K562 (cell line): ENCODE measurements at regions not wholly inside any gene's neighbourhood (a gene's known extent, or its start where the extent isn't known, plus 50 kb on each side); places are given as distances from the start of the nearest gene placed in this dataset.

Source experiments
- ATF7 ChIP-seq: fragments of 450-650 bp; IDR thresholded peaks from 2 replicates; pipeline ENCODE4 v1.7.1; 2014; ENCODE audit warnings: mild to moderate bottlenecking, moderate library complexity
- CXXC5 ChIP-seq: fragments of 250-450 bp; sonication (Bioruptor Pico); IDR thresholded peaks from 2 replicates; pipeline ENCODE4 v1.8.0; 2022; ENCODE audit warnings: inconsistent platforms, mild to moderate bottlenecking, moderate library complexity
- E2F8 ChIP-seq: fragments of 450-650 bp; IDR thresholded peaks from 2 replicates; pipeline ENCODE4 v1.7.1; 2018; ENCODE audit warnings: mild to moderate bottlenecking, low read depth; ENCODE audit not compliant: partially characterized antibody
- MBD2 ChIP-seq: sonication (generic); IDR thresholded peaks from 2 replicates; pipeline ENCODE4 v1.6.1; 2016; ENCODE audit warnings: low read depth, borderline replicate concordance
- NFXL1 ChIP-seq: fragments of 450-650 bp; formaldehyde crosslinking; IDR thresholded peaks from 2 replicates; pipeline ENCODE4 v1.4.0; 2021; ENCODE audit warnings: mild to moderate bottlenecking
- PREB ChIP-seq: sonication (generic); formaldehyde crosslinking; IDR thresholded peaks from 2 replicates; pipeline ENCODE4 v1.8.1; 2023; ENCODE audit warnings: mild to moderate bottlenecking, missing genetic modification reagents
- RBM14 ChIP-seq: fragments of 200-400 bp; formaldehyde crosslinking; IDR thresholded peaks from 2 replicates; pipeline ENCODE4 v1.6.1; 2018; ENCODE audit warnings: low read depth, mild to moderate bottlenecking, low read length, moderate library complexity, borderline replicate concordance; ENCODE audit not compliant: insufficient read depth
- SMAD2 ChIP-seq: fragments of 150-350 bp; IDR thresholded peaks from 2 replicates; pipeline ENCODE4 v1.6.1; 2014; ENCODE audit warnings: low read depth, mild to moderate bottlenecking, low read length
- SMC3 ChIP-seq: conservative IDR thresholded peaks from 2 replicates; pipeline ENCODE4 v1.6.1; 2011; ENCODE audit warnings: low read depth, low read length, improper control_type of control experiment; ENCODE audit not compliant: insufficient read depth
- SRSF3 ChIP-seq: fragments of 200-400 bp; formaldehyde crosslinking; IDR thresholded peaks from 2 replicates; pipeline ENCODE4 v1.6.1; 2016; ENCODE audit warnings: mild to moderate bottlenecking, low read length, moderate library complexity; ENCODE audit not compliant: insufficient read depth
- STAT5B ChIP-seq: fragments of 250-450 bp; sonication (Bioruptor Pico); IDR thresholded peaks from 2 replicates; pipeline ENCODE4 v1.8.0; 2021; ENCODE audit warnings: mild to moderate bottlenecking, inconsistent platforms
- TCF7 ChIP-seq: sonication (generic); IDR thresholded peaks from 2 replicates; pipeline ENCODE4 v1.6.1; 2016; ENCODE audit warnings: antibody characterized with exemption, borderline replicate concordance
- TOE1 ChIP-seq, 2 experiments: fragments of 450-650 bp in 1 of 2; sonication (generic) in 1 of 2; formaldehyde crosslinking in 1 of 2; IDR thresholded peaks; 2 replicates each; pipeline versions ENCODE4 v1.7.1 to v1.8.0; 2016 to 2022; ENCODE audit warnings: borderline replicate concordance in 2 of 2, mild to moderate bottlenecking in 2 of 2, antibody characterized with exemption in 1 of 2, inconsistent platforms in 1 of 2, low read depth in 1 of 2, missing genetic modification reagents in 1 of 2, moderate library complexity in 1 of 2
- TRIM24 ChIP-seq, 2 experiments: fragments of 450-650 bp; IDR thresholded peaks; 2 replicates each; pipeline ENCODE4 v1.6.1; 2016
- ZNF408 ChIP-seq: fragments of 250-450 bp; sonication (Bioruptor Pico); IDR thresholded peaks from 2 replicates; pipeline ENCODE4 v1.4.0; 2020; ENCODE audit warnings: low read depth, mild to moderate bottlenecking, moderate library complexity
- TF ChIP-seq, protein P1 (sequence below), 3 experiments: fragments of 200-800 bp in 1 of 3; sonication (Bioruptor generic) in 1 of 3; sonication (generic) in 1 of 3; formaldehyde crosslinking in 1 of 3; IDR thresholded peaks; 2 replicates each; pipeline versions ENCODE4 v1.6.1 to v1.8.0; 2016 to 2022; ENCODE audit warnings: mild to moderate bottlenecking in 2 of 3, missing compliant biosample characterization in 2 of 3, missing genetic modification characterization in 2 of 3, missing genetic modification reagents in 1 of 3
- TF ChIP-seq, protein P2 (sequence below): fragments of 250-450 bp; sonication (Bioruptor Pico); IDR thresholded peaks from 2 replicates; pipeline ENCODE4 v1.6.1; 2021; ENCODE audit warnings: mild to moderate bottlenecking

DNA sequence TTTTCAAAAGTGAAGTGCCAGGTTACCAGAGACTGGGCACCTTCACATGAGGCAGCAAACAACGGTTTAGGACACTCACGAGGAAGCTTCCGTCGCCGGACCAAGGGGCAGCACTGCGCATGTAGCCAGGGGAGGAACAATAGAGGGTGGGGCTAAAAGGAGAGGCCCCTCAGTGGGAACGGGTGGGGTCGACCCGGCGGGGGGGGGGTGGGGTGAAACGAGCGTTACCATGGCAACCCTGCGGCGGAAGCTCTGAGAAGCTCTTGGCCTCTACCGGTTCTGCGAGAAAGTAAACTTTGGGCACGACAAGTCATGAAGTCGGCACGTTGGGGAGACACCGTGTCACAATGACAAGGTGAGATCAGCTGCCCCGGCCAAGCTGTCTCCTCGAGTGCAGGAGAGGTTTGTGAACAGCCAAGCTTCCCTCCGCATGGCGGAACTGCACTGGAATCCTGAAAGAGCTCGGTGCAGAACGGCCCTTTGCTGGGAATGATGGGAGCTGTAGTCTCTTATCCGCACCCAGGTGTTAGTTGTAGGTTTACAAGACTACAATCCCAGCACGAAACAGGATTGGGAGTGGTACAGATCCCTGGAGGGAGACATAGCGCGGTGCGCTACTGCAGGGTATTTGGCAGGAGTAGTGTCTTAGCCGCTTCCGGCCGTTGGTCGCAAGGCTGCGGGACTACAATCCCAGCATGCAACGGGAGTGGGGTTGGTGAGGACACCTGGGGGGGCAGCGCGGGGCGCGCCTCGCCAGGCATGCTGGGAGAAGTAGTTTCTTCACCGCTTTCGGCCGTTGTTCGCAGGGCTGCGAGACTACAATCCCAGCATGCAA lies 72.8 kb upstream of the ZNF722 start (continued):
- TF ChIP-seq SMC3, result no peak
- no peak for TF ChIP-seq E2F8
- TF ChIP-seq, protein P1, sequence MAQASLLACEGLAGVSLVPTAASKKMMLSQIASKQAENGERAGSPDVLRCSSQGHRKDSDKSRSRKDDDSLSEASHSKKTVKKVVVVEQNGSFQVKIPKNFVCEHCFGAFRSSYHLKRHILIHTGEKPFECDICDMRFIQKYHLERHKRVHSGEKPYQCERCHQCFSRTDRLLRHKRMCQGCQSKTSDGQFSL (CRISPR knock-in tag; IDR thresholded peaks at IDR 0.05), result no peak
- TF ChIP-seq, protein P1 (tag; IDR thresholded peaks at IDR 0.05), result no peak
- TF ChIP-seq, protein P2, sequence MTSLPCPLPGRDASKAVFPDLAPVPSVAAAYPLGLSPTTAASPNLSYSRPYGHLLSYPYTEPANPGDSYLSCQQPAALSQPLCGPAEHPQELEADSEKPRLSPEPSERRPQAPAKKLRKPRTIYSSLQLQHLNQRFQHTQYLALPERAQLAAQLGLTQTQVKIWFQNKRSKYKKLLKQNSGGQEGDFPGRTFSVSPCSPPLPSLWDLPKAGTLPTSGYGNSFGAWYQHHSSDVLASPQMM, result no peak
- TF ChIP-seq ATF7, result 0 out of 2 replicates have a peak, but pooled peaks have one; percentile 17
- TF ChIP-seq ZNF408 (CRISPR knock-in tag), result no peak
- TF ChIP-seq SMAD2, result no peak
- TF ChIP-seq TRIM24 (IDR thresholded peaks at IDR 0.05), result no peak
- peak; percentile 68 for TF ChIP-seq CXXC5
- no peak for TF ChIP-seq NFXL1
- TF ChIP-seq PREB (CRISPR knock-in tag), result no peak
- no peak for TF ChIP-seq STAT5B (CRISPR knock-in tag)
- no peak for TF ChIP-seq TCF7
- no peak for TF ChIP-seq RBM14
- peak; percentile 77 for TF ChIP-seq MBD2
- TF ChIP-seq SRSF3, result no peak
- no peak for TF ChIP-seq TOE1 (IDR thresholded peaks at IDR 0.05; ENCODE audit: borderline replicate concordance)
- no peak for TF ChIP-seq TOE1 (CRISPR knock-in tag; IDR thresholded peaks at IDR 0.05; ENCODE audit: borderline replicate concordance, low read depth)
